Hepatocyte (in vitro differentiated cells): ENCODE measurements at regions not wholly inside any gene's neighbourhood (a gene's known extent, or its start where the extent isn't known, plus 50 kb on each side); places are given as distances from the start of the nearest gene placed in this dataset. TPM values are rescaled to one million over a fixed set of nuclear protein-coding genes. Genes with fewer than 3 reads are reported as not detected.
A peak's percentile ranks its signal among the peaks of the same experiment; 100 is the strongest.

Source experiments
- DNase-seq: peaks from one replicate; pipeline ENCODE4 v3.0.0-alpha.2; 2016; ENCODE audit warnings: low spot score
- H2AFZ ChIP-seq: fragments of 200-600 bp; sonication (generic); 2 replicates; pipeline ENCODE4 v1.6.0; 2016; ENCODE audit warnings: antibody characterized with exemption, mild to moderate bottlenecking
- H3K27ac ChIP-seq: fragments of 200-600 bp; sonication (generic); 2 replicates; pipeline ENCODE4 v1.5.1; 2016; ENCODE audit warnings: mild to moderate bottlenecking
- H3K27me3 ChIP-seq: fragments of 200-600 bp; sonication (generic); 2 replicates; pipeline ENCODE4 v1.6.1; 2016
- H3K36me3 ChIP-seq: fragments of 200-600 bp; sonication (generic); replicated peaks from 2 replicates; pipeline ENCODE4 v1.5.1; 2016; ENCODE audit warnings: low read depth; ENCODE audit not compliant: insufficient read depth
- H3K4me1 ChIP-seq: fragments of 200-600 bp; sonication (generic); 2 replicates; pipeline ENCODE4 v1.5.1; 2016; ENCODE audit warnings: mild to moderate bottlenecking, moderate library complexity; ENCODE audit not compliant: insufficient read depth
- H3K4me2 ChIP-seq: fragments of 200-600 bp; sonication (generic); 2 replicates; pipeline ENCODE4 v1.6.0; 2016
- H3K4me3 ChIP-seq: fragments of 200-600 bp; sonication (generic); 2 replicates; pipeline ENCODE4 v1.5.1; 2016; ENCODE audit warnings: mild to moderate bottlenecking
- H3K79me2 ChIP-seq: fragments of 200-600 bp; sonication (generic); 2 replicates; pipeline ENCODE4 v1.6.0; 2017; ENCODE audit warnings: mild to moderate bottlenecking
- H3K9me2 ChIP-seq: fragments of 200-600 bp; sonication (generic); replicated peaks from 2 replicates; pipeline ENCODE4 v1.6.0; 2017; ENCODE audit warnings: mild to moderate bottlenecking; ENCODE audit not compliant: insufficient read depth
- H3K9me3 ChIP-seq: fragments of 200-600 bp; sonication (generic); 2 replicates; pipeline ENCODE4 v1.5.1; 2016; ENCODE audit warnings: low read depth, mild to moderate bottlenecking
- H4K20me1 ChIP-seq: fragments of 200-600 bp; sonication (generic); 2 replicates; pipeline ENCODE4 v1.6.0; 2016; ENCODE audit warnings: mild to moderate bottlenecking; ENCODE audit not compliant: insufficient read depth, poor library complexity, severe bottlenecking
- CTCF ChIP-seq: fragments of 200-600 bp; sonication (generic); IDR thresholded peaks from 2 replicates; pipeline ENCODE4 v1.5.1; 2016; ENCODE audit warnings: antibody characterized with exemption, mild to moderate bottlenecking; ENCODE audit not compliant: poor library complexity
- EZH2 ChIP-seq: fragments of 200-600 bp; sonication (generic); IDR thresholded peaks from 2 replicates; pipeline ENCODE4 v1.6.1; 2016; ENCODE audit warnings: antibody characterized with exemption, mild to moderate bottlenecking, borderline replicate concordance
- EZH2phosphoT487 ChIP-seq: fragments of 200-600 bp; sonication (generic); IDR thresholded peaks from one replicate; pipeline ENCODE4 v1.6.1; 2018; ENCODE audit warnings: antibody characterized with exemption, mild to moderate bottlenecking, low read depth, moderate library complexity; ENCODE audit not compliant: unreplicated experiment, severe bottlenecking
- WGBS: methylation state at CpG from one replicate; pipeline ENCODE4 v1.1.6; 2016; ENCODE audit warnings: low lambda C conversion rate; ENCODE audit errors: missing lambda C conversion rate; 5-methylcytosine and 5-hydroxymethylcytosine counted together
- small RNA-seq: library from RNA; depleted of rRNA; stranded (forward); fragments of <200 nt; gene quantifications from one replicate; pipeline ENCODE3, GENCODE V24; 2014

GRCh38 chr1:9482816-9483572 lies 56.3 kb upstream of the SLC25A33 start:
- Histone ChIP-seq H2AFZ (no peak overlapping the region), H3K9me2 (no peaks in the 10 kb centered on the region), H3K27me3 (no peaks in the 10 kb centered on the region), H3K36me3 (no peaks in the 10 kb centered on the region), H3K27ac (peak overlapping the region; percentile 9), H3K9me3 (no peaks in the 10 kb centered on the region), H3K4me3 (no peak overlapping the region), H3K4me2 (no peak overlapping the region), H4K20me1 (no peaks in the 10 kb centered on the region), H3K79me2 (no peaks in the 10 kb centered on the region), H3K4me1 (peaks cover 10% of the 10 kb centered on the region)
- TF ChIP-seq EZH2phosphoT487, result no peak
- no peak for TF ChIP-seq CTCF
- no peak for TF ChIP-seq EZH2
- WGBS, result 79% methylated on average over 19 of the region's 19 CpGs
- no peak for DNase-seq

- Histone ChIP-seq H3K4me3 (no peak overlapping the region), H2AFZ (no peak overlapping the region), H3K9me2 (no peaks in the 10 kb centered on the region), H3K4me2 (no peak overlapping the region), H3K36me3 (no peaks in the 10 kb centered on the region), H4K20me1 (no peaks in the 10 kb centered on the region), H3K27me3 (no peaks in the 10 kb centered on the region), H3K27ac (no peak overlapping the region), H3K4me1 (peaks cover 14% of the 10 kb centered on the region), H3K79me2 (no peaks in the 10 kb centered on the region), H3K9me3 (no peaks in the 10 kb centered on the region)
- WGBS, result 85% methylated on average over 12 of the region's 12 CpGs
- DNase-seq, result no peak
- TF ChIP-seq CTCF (no peak), EZH2 (no peak), EZH2phosphoT487 (no peak)
Measured at GRCh38 chr1:9486466-9487140, 52.7 kb upstream of the SLC25A33 start.

Small RNAs in the stretch of these regions (small RNA-seq; reads per million reads assigned to genes)
- not detected for gene RNA5SP40
